ENCODE measurements at regions not wholly inside any gene's neighbourhood (a gene's known extent, or its start where the extent isn't known, plus 50 kb on each side); places are given as distances from the start of the nearest gene placed in this dataset.

GRCh38 chr5:153888781-153889180 is 149.9 kb downstream of the FAM114A2 start:
- no peaks in the 10 kb centered on the region for H3K36me3 Mint-ChIP-seq (ENCODE audit: low read depth)
- peaks cover 3% of the 10 kb centered on the region for H3K27me3 Mint-ChIP-seq (ENCODE audit: low read depth, poor library complexity)
- TF ChIP-seq CTCF (IDR thresholded peaks at IDR 0.05), result no peak
- no peaks in the 10 kb centered on the region for H3K9me3 Mint-ChIP-seq
- H3K4me1 Mint-ChIP-seq, result peaks cover 20% of the 10 kb centered on the region
- DNase-seq, result no peak
- H3K4me3 Mint-ChIP-seq, result no peak overlapping the region
- no peak overlapping the region for H3K27ac Mint-ChIP-seq

DNA sequence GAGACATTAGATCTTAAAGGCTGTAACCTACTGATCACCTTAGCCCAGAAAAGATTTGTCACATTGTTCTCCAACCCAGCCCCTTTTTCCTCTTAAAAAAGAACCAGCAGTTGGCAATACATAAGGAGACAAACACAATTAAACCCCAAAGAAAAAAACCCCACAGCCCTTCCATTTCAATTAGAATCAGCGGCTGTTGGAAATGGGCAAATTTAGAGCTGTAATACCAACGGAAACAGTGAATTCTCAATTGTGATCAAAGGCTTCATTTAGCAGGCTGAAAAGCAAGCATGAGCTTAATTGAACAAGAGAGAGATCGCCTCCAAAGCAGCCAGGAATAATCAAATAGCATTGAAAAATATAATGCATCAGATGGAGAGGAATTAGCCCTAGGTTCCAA is 153.6 kb downstream of the FAM114A2 start:
- Mint-ChIP-seq H3K27ac (no peak overlapping the region), H3K4me3 (no peak overlapping the region), H3K27me3 (ENCODE audit: low read depth, poor library complexity) (no peaks in the 10 kb centered on the region), H3K36me3 (ENCODE audit: low read depth) (no peaks in the 10 kb centered on the region), H3K9me3 (no peaks in the 10 kb centered on the region), H3K4me1 (peaks cover 20% of the 10 kb centered on the region)
- DNase-seq, result no peak
- TF ChIP-seq CTCF (IDR thresholded peaks at IDR 0.05), result no peak

DNA sequence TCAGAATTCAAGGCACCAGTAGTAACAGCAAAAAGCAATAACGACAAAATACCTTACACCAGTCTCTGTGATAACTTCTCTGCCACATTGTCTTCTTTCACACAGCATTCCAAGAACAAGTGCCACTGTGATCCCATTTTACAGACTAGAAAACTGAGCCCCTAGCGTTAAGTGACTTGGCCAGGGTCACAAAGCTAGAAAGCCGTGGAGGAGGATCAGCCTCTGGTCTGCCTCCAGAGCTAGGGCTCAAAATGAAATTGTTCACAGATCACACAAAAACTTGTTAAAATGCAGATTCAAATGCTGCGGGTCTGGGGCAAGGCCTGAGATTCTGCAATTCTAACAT is 154.1 kb downstream of the FAM114A2 start:
- Mint-ChIP-seq H3K36me3 (ENCODE audit: low read depth) (no peaks in the 10 kb centered on the region), H3K27me3 (ENCODE audit: low read depth, poor library complexity) (no peaks in the 10 kb centered on the region), H3K9me3 (no peaks in the 10 kb centered on the region), H3K27ac (no peak overlapping the region), H3K4me1 (peaks cover 22% of the 10 kb centered on the region), H3K4me3 (no peak overlapping the region)
- no peak for DNase-seq
- no peak for TF ChIP-seq CTCF (IDR thresholded peaks at IDR 0.05)

- H3K27me3 Mint-ChIP-seq (ENCODE audit: low read depth, poor library complexity), result no peaks in the 10 kb centered on the region
- no peak for DNase-seq
- H3K27ac Mint-ChIP-seq, result peak overlapping the region; percentile 44
- H3K36me3 Mint-ChIP-seq (ENCODE audit: low read depth), result no peaks in the 10 kb centered on the region
- TF ChIP-seq CTCF (IDR thresholded peaks at IDR 0.05), result no peak
- peaks cover 22% of the 10 kb centered on the region for H3K4me1 Mint-ChIP-seq
- no peaks in the 10 kb centered on the region for H3K9me3 Mint-ChIP-seq
- H3K4me3 Mint-ChIP-seq, result no peak overlapping the region
These were observed 154.7 kb downstream of the FAM114A2 start for GRCh38 chr5:153883854-153884611.

DNA sequence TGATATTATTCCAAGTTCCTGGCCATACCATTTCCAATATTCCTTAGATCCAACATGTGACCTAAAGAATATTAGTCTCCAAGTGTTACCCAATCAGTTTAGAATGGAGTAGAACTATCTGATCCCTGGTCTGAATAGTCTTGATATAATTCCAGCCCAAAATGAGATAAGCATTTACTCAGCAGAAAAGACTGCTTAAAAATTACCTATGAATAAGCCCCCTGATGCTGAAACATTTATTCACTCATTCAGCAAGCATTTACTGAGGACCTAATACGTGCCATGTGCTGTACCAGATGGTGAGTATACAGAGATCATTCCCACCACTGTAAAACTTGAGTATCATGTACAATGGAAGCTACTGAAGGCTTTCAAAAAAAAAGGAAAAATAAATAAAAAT is 157.0 kb downstream of the FAM114A2 start:
- H3K9me3 Mint-ChIP-seq, result no peaks in the 10 kb centered on the region
- DNase-seq, result no peak
- H3K36me3 Mint-ChIP-seq (ENCODE audit: low read depth), result no peaks in the 10 kb centered on the region
- H3K27me3 Mint-ChIP-seq (ENCODE audit: low read depth, poor library complexity), result no peaks in the 10 kb centered on the region
- TF ChIP-seq CTCF (IDR thresholded peaks at IDR 0.05), result no peak
- no peak overlapping the region for H3K4me3 Mint-ChIP-seq
- H3K4me1 Mint-ChIP-seq, result peaks cover 22% of the 10 kb centered on the region
- H3K27ac Mint-ChIP-seq, result no peak overlapping the region

GRCh38 chr5:153880106-153880505 is 158.6 kb downstream of the FAM114A2 start:
- Mint-ChIP-seq H3K4me1 (peaks cover 17% of the 10 kb centered on the region), H3K27ac (no peak overlapping the region), H3K9me3 (peaks cover 7% of the 10 kb centered on the region), H3K36me3 (ENCODE audit: low read depth) (no peaks in the 10 kb centered on the region), H3K27me3 (ENCODE audit: low read depth, poor library complexity) (no peaks in the 10 kb centered on the region), H3K4me3 (no peak overlapping the region)
- DNase-seq, result no peak
- TF ChIP-seq CTCF (IDR thresholded peaks at IDR 0.05), result no peak

All from nephron progenitor cell (in vitro differentiated cells).